ENCODE measurements at regions not wholly inside any gene's neighbourhood (a gene's known extent, or its start where the extent isn't known, plus 50 kb on each side); places are given as distances from the start of the nearest gene placed in this dataset.

- DNase-seq = no peak
- Mint-ChIP-seq H3K36me3 (no peaks in the 10 kb centered on the region), H3K9me3 (peaks cover 0 to 2% (median 0%) of the 10 kb centered on the region in 7 donors), H3K27ac (no peak overlapping the region), H3K27me3 (no peaks in the 10 kb centered on the region), H3K4me1 (no peaks in the 10 kb centered on the region), H3K4me3 (no peak overlapping the region)
- no peaks in the 10 kb centered on the region for H3K4me1 ChIP-seq (ENCODE audit: control insufficient read depth, insufficient read depth, low read length, poor library complexity, severe bottlenecking)
- no peaks in the 10 kb centered on the region for H3K9me3 ChIP-seq (ENCODE audit: control insufficient read depth in 2 of 2, low read length in 2 of 2)
- ATAC-seq (ENCODE audit: low read depth in 2 of 2) = no peak
- H3K27me3 ChIP-seq (ENCODE audit: control insufficient read depth, insufficient read depth, low read length) = no peaks in the 10 kb centered on the region
- no peak overlapping the region for H3K27ac ChIP-seq (ENCODE audit: insufficient read depth, low read length, poor library complexity, severe bottlenecking)
- H3K36me3 ChIP-seq (ENCODE audit: control insufficient read depth, insufficient read depth, low read length) = no peaks in the 10 kb centered on the region
- no peak overlapping the region for H3K4me3 ChIP-seq (ENCODE audit: low read depth, low read length)
These were observed 116.0 kb upstream of the PDE5A start for GRCh38 chr4:119744580-119744979.

GRCh38 chr4:119743644-119744043 lies 115.0 kb upstream of the PDE5A start:
- Histone ChIP-seq H3K27ac (ENCODE audit: insufficient read depth, low read length, poor library complexity, severe bottlenecking) (no peak overlapping the region), H3K4me1 (ENCODE audit: control insufficient read depth, insufficient read depth, low read length, poor library complexity, severe bottlenecking) (no peaks in the 10 kb centered on the region), H3K9me3 (ENCODE audit: control insufficient read depth in 2 of 2, low read length in 2 of 2) (no peaks in the 10 kb centered on the region), H3K4me3 (ENCODE audit: low read depth, low read length) (no peak overlapping the region), H3K36me3 (ENCODE audit: control insufficient read depth, insufficient read depth, low read length) (no peaks in the 10 kb centered on the region), H3K27me3 (ENCODE audit: control insufficient read depth, insufficient read depth, low read length) (no peaks in the 10 kb centered on the region)
- Mint-ChIP-seq H3K36me3 (no peaks in the 10 kb centered on the region), H3K27me3 (no peaks in the 10 kb centered on the region), H3K4me1 (no peaks in the 10 kb centered on the region), H3K27ac (no peak overlapping the region), H3K4me3 (no peak overlapping the region), H3K9me3 (peaks cover 0 to 2% (median 0%) of the 10 kb centered on the region in 7 donors)
- ATAC-seq (ENCODE audit: low read depth in 2 of 2) = no peak
- no peak for DNase-seq

- Histone ChIP-seq H3K4me3 (ENCODE audit: low read depth, low read length) (no peak overlapping the region), H3K4me1 (ENCODE audit: control insufficient read depth, insufficient read depth, low read length, poor library complexity, severe bottlenecking) (no peaks in the 10 kb centered on the region), H3K9me3 (ENCODE audit: control insufficient read depth in 2 of 2, low read length in 2 of 2) (no peaks in the 10 kb centered on the region), H3K27me3 (ENCODE audit: control insufficient read depth, insufficient read depth, low read length) (no peaks in the 10 kb centered on the region), H3K27ac (ENCODE audit: insufficient read depth, low read length, poor library complexity, severe bottlenecking) (no peak overlapping the region), H3K36me3 (ENCODE audit: control insufficient read depth, insufficient read depth, low read length) (no peaks in the 10 kb centered on the region)
- Mint-ChIP-seq H3K27me3 (no peaks in the 10 kb centered on the region), H3K9me3 (no peaks in the 10 kb centered on the region), H3K27ac (no peak overlapping the region), H3K36me3 (no peaks in the 10 kb centered on the region), H3K4me1 (no peaks in the 10 kb centered on the region), H3K4me3 (no peak overlapping the region)
- DNase-seq (no peak), ATAC-seq (ENCODE audit: low read depth in 2 of 2) (no peak)
These were observed 111.2 kb upstream of the PDE5A start for GRCh38 chr4:119739796-119740195.

- no peaks in the 10 kb centered on the region for H3K27me3 ChIP-seq (ENCODE audit: control insufficient read depth, insufficient read depth, low read length)
- DNase-seq = no peak
- no peak for ATAC-seq (ENCODE audit: low read depth in 2 of 2)
These were observed 110.3 kb upstream of the PDE5A start for GRCh38 chr4:119738901-119739300.

GRCh38 chr4:119736559-119736958 lies 108.0 kb upstream of the PDE5A start:
- Histone ChIP-seq H3K9me3 (ENCODE audit: control insufficient read depth in 2 of 2, low read length in 2 of 2) (no peaks in the 10 kb centered on the region), H3K4me1 (ENCODE audit: control insufficient read depth, insufficient read depth, low read length, poor library complexity, severe bottlenecking) (no peaks in the 10 kb centered on the region), H3K27me3 (ENCODE audit: control insufficient read depth, insufficient read depth, low read length) (no peaks in the 10 kb centered on the region), H3K36me3 (ENCODE audit: control insufficient read depth, insufficient read depth, low read length) (no peaks in the 10 kb centered on the region), H3K4me3 (ENCODE audit: low read depth, low read length) (no peak overlapping the region), H3K27ac (ENCODE audit: insufficient read depth, low read length, poor library complexity, severe bottlenecking) (no peak overlapping the region)
- no peak overlapping the region for H3K27ac Mint-ChIP-seq
- no peak for ATAC-seq (ENCODE audit: low read depth in 2 of 2)
- no peaks in the 10 kb centered on the region for H3K36me3 Mint-ChIP-seq
- H3K9me3 Mint-ChIP-seq = no peaks in the 10 kb centered on the region
- H3K27me3 Mint-ChIP-seq = peaks cover 6% of the 10 kb centered on the region
- H3K4me1 Mint-ChIP-seq = no peaks in the 10 kb centered on the region
- DNase-seq = no peak
- H3K4me3 Mint-ChIP-seq = no peak overlapping the region

More at GRCh38 chr4:119738901-119739300, 110.3 kb upstream of the PDE5A start:
- H3K27ac Mint-ChIP-seq = no peak overlapping the region
- H3K4me3 Mint-ChIP-seq = no peak overlapping the region
- Histone ChIP-seq H3K9me3 (ENCODE audit: control insufficient read depth in 2 of 2, low read length in 2 of 2) (no peaks in the 10 kb centered on the region), H3K27ac (ENCODE audit: insufficient read depth, low read length, poor library complexity, severe bottlenecking) (no peak overlapping the region), H3K36me3 (ENCODE audit: control insufficient read depth, insufficient read depth, low read length) (no peaks in the 10 kb centered on the region), H3K4me1 (ENCODE audit: control insufficient read depth, insufficient read depth, low read length, poor library complexity, severe bottlenecking) (no peaks in the 10 kb centered on the region), H3K4me3 (ENCODE audit: low read depth, low read length) (no peak overlapping the region)
- H3K36me3 Mint-ChIP-seq = no peaks in the 10 kb centered on the region
- H3K27me3 Mint-ChIP-seq = no peaks in the 10 kb centered on the region
- H3K4me1 Mint-ChIP-seq = no peaks in the 10 kb centered on the region
- no peaks in the 10 kb centered on the region for H3K9me3 Mint-ChIP-seq

GRCh38 chr4:119735165-119735651 lies 106.6 kb upstream of the PDE5A start:
- ATAC-seq (ENCODE audit: low read depth in 2 of 2) = no peak
- no peaks in the 10 kb centered on the region for H3K36me3 ChIP-seq (ENCODE audit: control insufficient read depth, insufficient read depth, low read length)
- no peaks in the 10 kb centered on the region for H3K27me3 ChIP-seq (ENCODE audit: control insufficient read depth, insufficient read depth, low read length)
- H3K4me1 ChIP-seq (ENCODE audit: control insufficient read depth, insufficient read depth, low read length, poor library complexity, severe bottlenecking) = no peaks in the 10 kb centered on the region
- no peak overlapping the region for H3K27ac Mint-ChIP-seq
- no peaks in the 10 kb centered on the region for H3K36me3 Mint-ChIP-seq
- H3K4me3 Mint-ChIP-seq = no peak overlapping the region
- H3K9me3 Mint-ChIP-seq = no peaks in the 10 kb centered on the region
- peaks cover 6% of the 10 kb centered on the region for H3K27me3 Mint-ChIP-seq
- no peak for DNase-seq
- H3K4me3 ChIP-seq (ENCODE audit: low read depth, low read length) = no peak overlapping the region
- no peak overlapping the region for H3K27ac ChIP-seq (ENCODE audit: insufficient read depth, low read length, poor library complexity, severe bottlenecking)
- H3K9me3 ChIP-seq (ENCODE audit: control insufficient read depth in 2 of 2, low read length in 2 of 2) = no peaks in the 10 kb centered on the region
- H3K4me1 Mint-ChIP-seq = no peaks in the 10 kb centered on the region

GRCh38 chr4:119733431-119733830 lies 104.8 kb upstream of the PDE5A start:
- Histone ChIP-seq H3K27ac (ENCODE audit: insufficient read depth, low read length, poor library complexity, severe bottlenecking) (no peak overlapping the region), H3K9me3 (ENCODE audit: control insufficient read depth in 2 of 2, low read length in 2 of 2) (no peaks in the 10 kb centered on the region), H3K4me1 (ENCODE audit: control insufficient read depth, insufficient read depth, low read length, poor library complexity, severe bottlenecking) (no peaks in the 10 kb centered on the region), H3K4me3 (ENCODE audit: low read depth, low read length) (no peak overlapping the region), H3K36me3 (ENCODE audit: control insufficient read depth, insufficient read depth, low read length) (no peaks in the 10 kb centered on the region), H3K27me3 (ENCODE audit: control insufficient read depth, insufficient read depth, low read length) (no peaks in the 10 kb centered on the region)
- DNase-seq (no peak), ATAC-seq (ENCODE audit: low read depth in 2 of 2) (no peak)
- peaks cover 0 to 5% (median 0%) of the 10 kb centered on the region in 7 donors for H3K9me3 Mint-ChIP-seq
- peaks cover 6% of the 10 kb centered on the region for H3K27me3 Mint-ChIP-seq
- H3K4me3 Mint-ChIP-seq = no peak overlapping the region
- no peaks in the 10 kb centered on the region for H3K36me3 Mint-ChIP-seq
- H3K4me1 Mint-ChIP-seq = no peaks in the 10 kb centered on the region
- H3K27ac Mint-ChIP-seq = no peak overlapping the region

- no peak for ATAC-seq (ENCODE audit: low read depth in 2 of 2)
- Histone ChIP-seq H3K27me3 (ENCODE audit: control insufficient read depth, insufficient read depth, low read length) (no peaks in the 10 kb centered on the region), H3K4me3 (ENCODE audit: low read depth, low read length) (no peak overlapping the region), H3K9me3 (ENCODE audit: control insufficient read depth in 2 of 2, low read length in 2 of 2) (no peaks in the 10 kb centered on the region), H3K36me3 (ENCODE audit: control insufficient read depth, insufficient read depth, low read length) (no peaks in the 10 kb centered on the region), H3K4me1 (ENCODE audit: control insufficient read depth, insufficient read depth, low read length, poor library complexity, severe bottlenecking) (no peaks in the 10 kb centered on the region), H3K27ac (ENCODE audit: insufficient read depth, low read length, poor library complexity, severe bottlenecking) (no peak overlapping the region)
- Mint-ChIP-seq H3K36me3 (no peaks in the 10 kb centered on the region), H3K4me3 (no peak overlapping the region), H3K4me1 (no peaks in the 10 kb centered on the region), H3K9me3 (peaks cover 0 to 7% (median 0%) of the 10 kb centered on the region in 7 donors), H3K27me3 (peaks cover 6% of the 10 kb centered on the region), H3K27ac (no peak overlapping the region)
- no peak for DNase-seq
These were observed 103.2 kb upstream of the PDE5A start for GRCh38 chr4:119731778-119732177.
